Cerebellar nuclear complex (tissue), 1 donor: ENCODE measurements at regions not wholly inside any gene's neighbourhood (a gene's known extent, or its start where the extent isn't known, plus 50 kb on each side); places are given as distances from the start of the nearest gene placed in this dataset.

ENCODE experiments used
- DNase-seq, 2 experiments: peaks; one replicate each; lab custom pipeline; 2025; lab: John Stamatoyannopoulos, UW

DNA sequence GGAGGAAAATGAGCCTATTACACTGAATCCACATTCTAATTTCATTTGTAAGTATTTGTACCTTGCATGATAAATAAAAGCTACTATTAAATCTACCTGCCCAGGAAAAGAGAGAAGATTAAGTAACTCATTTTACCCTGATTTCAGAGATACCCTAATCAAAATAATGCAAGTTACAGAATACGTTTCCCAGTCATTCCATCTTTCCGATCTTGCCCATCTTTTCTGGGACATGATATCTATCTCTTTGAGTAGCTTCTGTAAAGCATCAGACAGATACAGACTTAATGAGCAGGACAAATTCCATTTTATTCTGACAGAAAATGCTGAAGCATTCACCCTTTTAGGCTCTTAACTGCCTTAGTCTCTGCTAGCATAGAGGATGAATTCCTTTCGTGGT is 56.6 kb downstream of the SPRY2 start:
- no peak for DNase-seq

DNA sequence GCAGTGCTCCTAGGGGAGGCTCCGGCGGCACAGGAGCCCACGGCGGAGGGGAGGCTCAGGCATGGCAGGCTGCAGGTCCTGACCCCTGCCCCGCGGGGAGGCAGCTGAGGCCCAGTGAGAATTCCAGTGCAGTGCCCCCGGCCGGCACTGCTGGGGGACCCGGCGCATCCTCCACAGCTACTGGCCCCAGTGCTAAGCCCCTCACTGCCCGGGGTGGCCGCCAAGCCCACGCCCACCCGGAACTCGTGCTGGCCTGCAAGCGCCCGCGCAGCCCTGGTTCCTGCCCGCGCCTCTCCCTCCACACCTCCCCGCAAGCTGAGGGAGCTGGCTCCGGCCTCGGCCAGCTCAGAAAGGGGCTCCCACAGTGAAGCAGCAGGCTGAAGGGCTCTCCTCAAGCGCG is 62.2 kb downstream of the SPRY2 start:
- no peak for DNase-seq

DNA sequence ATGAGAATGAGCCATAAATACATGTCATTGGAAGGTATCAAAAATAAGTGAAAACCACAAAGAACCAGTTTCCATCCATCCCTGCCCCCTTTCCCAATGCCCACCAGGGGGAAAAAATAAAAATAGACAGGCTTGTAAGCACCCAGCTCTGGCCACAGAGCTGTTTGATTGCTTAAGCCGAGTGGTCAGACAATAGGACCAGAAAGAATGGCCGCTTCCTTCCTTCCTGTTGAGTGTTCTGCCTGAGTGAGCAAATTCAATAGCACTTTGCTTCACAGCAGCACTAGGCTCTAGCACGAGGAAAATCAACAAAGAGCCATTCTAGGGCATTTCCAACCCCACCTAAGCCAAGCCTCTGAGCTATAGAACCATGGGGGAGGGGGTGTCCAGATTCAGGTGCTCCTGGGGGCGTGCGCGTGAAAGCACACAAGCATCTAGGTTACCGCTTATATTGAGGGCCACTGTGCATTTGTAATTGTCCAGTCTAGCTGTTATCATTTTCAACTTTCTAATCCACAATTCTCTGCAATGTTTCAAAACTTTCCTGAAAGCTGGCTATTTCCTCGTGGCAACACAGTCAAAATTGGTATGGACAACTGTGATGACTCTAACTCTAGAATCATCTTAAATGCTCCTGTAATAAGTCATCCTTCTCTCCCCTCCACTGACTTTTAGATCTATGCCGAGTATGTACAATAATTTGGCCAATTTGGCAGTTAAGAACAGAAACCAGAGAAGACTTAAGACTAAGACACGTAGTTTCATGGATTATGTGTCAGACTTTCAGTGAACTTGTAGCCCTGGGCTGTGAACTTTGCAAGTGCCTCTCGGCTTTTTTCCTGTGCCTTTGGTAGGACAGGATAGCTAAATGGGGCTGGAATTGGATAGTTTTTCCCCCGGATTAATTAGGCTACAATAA is 64.3 kb downstream of the SPRY2 start:
- no peak for DNase-seq

DNA sequence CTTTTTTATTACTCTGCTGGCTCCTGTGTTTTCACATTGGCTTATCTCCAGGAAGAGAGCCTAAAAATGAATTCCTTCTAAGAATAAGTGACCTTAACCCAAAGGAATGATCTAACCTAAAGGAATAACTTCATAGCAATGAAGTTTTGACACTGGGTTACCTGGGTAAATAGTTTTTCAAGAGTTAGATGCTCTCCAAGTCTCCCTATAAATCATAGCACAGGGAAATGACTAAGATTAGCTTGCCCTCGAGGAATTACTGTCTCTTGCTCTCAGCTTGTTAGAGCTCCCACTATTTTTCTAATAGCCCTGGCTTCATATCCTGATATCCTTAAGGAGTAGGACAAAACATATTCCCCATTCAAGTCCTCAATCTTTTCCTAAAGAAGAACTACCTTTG is 66.3 kb downstream of the SPRY2 start:
- no peak for DNase-seq

DNA sequence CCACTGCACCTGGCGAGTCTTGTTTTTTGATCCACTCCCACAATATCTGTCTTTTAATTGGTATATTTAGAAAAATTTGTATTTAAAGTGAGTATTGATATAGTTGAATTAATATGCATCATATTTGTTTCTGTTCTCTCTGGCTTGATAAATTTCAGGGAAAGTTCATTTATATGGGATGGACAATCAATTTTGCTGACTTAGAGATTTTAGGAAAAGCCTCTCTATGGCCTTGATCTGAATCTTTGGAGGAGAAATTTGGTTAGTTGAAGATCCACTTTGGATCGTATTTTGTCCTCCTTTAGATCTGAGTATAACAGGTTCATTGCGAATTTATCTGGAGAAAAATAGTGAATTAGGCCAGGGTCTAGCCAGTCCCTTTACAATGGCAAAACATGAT is 67.2 kb downstream of the SPRY2 start:
- DNase-seq = no peak

DNA sequence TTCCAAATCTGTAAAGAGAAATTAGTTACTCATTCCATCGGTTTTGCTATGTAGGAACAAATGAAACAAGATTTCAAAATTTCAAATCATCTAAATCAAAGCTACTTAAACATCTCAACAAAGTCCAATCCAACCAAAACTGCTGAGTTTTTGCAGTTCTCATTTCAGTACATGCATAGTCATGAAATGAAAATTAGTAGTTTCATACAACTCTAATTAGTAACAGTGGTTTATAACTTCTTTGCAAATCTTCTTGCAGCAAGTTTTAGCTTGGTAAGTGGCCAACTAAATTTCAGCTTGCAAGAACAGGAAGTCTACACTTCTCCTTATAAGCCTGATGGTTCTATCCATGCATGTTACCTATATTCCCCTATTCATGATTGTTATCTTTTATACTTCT is 75.6 kb downstream of the SPRY2 start:
- no peak for DNase-seq

DNA sequence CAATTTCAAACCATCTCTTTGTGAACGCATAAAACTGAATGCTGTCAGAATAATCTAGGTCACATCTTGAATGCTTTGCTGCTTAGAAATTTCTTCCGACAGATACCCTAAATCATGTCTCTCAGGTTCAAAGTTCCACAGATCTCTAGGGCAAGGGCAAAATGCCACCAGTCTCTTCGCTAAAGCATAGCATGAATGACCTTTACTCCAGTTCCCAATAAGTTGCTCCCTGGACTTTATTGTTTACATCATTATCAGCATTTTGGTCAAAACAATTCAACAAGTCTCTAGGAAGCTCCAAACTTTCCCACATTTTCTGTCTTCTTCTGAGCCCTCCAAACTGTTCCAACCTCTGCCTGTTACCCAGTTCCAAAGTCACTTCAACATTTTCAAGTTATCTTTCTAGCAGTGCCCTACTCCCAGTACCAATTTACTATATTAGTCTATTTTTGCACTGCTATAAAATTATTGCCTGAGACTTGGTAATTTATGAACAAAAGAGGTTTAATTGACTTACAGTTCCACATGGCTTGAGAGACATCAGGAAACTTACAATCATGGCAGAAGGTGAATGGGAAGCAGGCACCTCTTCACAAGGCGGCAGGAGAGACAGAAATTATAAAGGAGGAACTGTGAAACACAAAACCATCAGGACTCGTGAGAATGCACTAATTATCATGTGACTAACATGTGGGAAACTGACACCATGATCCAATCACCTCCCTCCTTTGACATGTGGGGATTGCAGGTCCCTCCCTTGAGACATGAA is 77.0 kb downstream of the SPRY2 start:
- DNase-seq = no peak

DNA sequence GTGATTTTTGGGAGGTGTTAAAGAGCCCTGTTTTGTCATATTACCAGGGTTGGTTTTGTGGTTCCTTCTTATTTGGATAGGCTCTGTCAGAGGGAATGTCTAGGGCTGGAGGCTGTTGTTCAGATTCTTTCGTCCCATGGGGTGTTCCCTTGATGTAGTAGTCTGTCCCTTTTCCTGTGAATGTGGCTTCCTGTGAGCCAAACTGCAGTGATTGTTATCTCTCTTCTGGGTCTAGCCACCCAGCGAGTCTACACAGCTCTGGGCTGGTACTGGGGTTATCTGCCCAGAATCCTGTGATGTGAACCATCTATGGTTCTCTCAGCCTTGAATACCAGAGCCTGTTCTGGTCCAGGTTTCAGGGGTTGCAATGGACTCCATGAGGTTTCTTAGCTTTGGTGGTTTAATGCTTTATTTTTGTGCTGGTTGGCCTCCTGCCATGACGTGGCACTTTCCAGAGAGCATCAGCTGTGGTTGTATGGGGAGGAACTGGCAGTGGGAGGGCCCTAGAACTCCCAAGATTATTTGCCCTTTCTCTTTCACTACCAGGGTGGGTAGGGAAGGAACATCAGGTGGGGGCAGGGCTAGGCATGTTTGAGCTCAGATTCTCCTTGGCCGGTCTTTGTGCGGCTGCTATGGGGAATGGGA is 78.8 kb downstream of the SPRY2 start:
- no peak for DNase-seq

DNA sequence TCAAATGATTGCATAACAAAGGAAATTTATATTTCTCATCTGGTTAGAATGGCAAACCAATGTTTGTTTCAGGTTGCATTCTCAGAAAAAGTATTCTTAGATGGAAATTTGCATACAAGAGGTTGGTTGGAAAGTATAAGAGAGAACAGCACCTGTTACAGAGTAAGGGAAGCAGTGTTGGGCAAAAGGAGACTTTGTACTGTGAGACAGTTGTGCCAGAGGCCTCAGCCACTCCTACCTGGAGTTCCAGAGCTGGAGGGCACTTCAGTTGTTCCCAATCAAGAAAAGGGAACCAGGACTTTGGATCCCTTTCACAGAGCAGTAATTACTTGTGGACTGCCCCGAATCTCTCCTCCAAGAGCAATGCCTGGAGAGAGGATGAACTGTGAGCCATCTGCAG is 81.8 kb downstream of the SPRY2 start:
- no peak for DNase-seq

DNA sequence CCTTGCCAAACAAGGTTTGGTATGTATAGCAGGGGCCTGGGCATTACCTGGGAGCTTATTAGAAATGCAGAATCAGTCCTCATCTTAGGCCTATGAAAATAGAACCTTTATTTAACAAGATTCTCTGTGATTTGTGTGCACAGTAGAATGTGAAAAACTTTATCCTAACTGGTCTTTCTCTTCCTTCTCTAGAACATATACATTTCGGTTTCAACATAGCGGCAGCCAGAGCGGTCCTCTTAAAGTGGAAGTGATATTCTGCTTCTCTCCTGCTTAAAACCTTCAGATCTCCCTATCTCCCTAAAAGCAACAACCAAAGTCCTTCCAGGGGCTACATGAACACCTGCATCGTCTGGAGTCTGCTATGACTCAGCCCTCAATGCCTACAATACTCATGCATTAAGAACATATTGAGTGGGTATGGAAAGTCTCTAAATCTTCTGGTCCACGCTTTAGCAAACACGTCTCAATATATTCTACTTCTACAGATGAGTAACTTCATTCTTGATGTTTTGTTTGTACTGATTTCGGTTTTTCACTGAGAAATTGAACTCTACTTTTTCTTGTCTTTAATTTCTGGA is 84.5 kb downstream of the SPRY2 start:
- DNase-seq = no peak

DNA sequence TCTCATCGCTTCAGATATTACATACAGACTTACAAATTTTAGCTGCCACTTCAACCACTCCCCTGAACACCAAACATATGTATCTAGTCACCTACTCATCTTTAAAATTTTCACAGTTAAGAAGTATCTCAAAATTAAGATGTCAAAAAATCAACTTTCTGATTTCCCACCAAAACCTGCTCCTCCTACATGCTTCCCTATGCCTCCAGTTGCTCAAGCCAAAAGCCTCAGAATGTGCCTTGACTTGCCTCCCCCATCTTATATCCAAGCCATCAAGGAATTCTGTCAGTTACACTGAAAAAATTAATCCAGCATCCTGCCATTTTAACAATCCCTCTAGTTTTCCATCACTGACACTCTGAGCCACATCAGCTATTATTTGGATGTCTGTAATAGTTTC is 85.0 kb downstream of the SPRY2 start:
- no peak for DNase-seq

DNA sequence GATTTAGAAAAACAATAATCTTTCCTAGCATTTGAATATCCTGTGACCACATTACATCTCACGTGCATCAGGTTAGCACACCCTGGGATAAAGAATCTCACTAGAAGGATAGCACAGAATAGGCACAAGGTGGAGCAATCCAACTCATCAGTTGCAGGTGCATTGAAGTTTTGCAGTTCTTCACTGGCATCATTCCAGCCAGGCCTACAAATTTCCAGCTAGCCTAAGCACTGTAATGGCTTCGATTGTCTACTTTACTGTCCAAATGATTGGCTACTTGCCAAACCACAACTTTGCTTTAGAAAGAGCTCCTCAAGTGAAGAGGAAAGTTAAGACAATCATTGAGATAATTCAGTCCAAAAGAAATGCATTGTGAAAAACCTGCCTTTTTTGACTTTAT is 89.5 kb downstream of the SPRY2 start:
- DNase-seq = no peak

DNA sequence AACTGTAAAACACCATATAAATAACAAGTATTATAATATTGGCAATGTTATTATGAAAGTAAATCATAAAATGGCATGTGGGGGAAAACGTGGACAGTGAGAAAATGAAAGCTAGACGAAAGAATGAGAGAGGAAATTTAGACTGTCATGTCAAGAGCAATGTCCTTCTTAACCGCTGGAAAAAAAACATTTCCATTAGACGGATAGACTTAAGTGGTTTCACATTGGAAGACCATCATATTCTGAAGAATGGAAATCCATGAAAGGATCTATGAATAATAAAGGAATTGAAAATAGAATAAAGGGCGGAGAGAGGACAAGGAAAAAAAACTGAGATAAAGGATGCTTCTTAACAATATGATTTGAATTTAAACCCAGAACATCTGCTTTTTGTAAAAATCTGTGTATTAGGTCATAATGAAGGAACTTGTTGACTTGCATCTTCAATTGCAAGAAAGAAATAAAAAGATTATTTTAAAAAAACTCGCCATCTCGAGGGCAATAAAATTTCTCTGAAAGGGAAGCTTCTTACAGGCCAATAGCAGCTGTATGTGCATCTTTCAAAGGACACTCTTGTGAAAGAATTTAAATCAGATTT is 90.6 kb downstream of the SPRY2 start:
- no peak for DNase-seq

DNA sequence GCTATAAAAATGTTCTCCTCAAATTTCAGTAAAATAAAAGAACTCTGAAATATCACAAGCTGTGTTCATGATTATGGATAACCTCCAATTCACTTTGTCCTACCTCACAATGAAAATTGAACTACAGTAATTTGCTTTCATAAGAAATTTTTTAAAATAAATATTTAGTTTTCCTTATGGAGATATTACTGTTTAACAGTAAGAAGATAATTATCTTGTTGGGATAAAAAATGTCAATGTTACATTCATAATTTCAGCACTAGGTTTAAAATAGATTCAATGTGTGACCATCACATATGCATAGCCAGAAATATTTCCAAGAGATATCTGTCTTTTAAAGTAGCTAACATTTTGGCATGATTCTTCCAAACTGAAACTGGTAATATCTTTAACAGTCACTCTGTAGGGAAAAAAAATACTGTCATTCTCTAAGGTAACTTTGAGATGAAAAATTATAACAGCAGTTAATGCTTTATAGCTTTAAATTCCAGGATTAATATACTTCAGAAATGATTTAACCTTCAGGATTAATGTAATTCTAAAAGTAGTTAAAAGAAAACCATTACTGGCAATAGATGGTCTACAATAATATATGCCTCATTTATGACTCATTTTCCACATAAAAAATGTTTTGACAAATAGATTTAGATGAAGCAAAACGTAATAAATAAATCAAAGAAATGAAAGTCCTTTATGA is 91.3 kb downstream of the SPRY2 start:
- DNase-seq = no peak

DNA sequence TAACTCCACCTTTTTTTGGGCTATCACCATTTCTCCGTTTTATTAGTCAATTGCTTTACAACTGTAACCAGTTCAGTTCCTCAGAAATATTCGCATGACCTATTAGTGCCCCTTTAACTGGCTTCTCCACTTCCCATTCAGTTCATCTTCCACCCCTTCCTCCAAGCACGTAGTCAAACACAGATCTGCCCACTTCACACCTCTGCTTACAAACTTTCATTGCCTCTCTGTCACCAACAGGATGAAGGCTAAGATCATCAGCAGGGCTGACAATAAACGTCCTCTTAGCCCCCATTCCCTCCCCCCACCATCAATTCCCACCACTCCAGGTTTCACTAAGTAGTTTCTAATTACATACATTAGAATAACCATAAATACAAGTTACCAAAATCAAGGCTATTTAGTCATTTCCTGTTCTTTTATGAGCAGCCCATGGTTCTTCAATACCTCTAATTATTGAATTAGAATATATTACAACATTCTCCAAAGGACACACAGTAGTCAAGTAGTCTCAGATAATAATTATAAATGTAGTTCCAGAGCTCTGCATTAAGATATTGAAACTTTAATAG is 95.7 kb downstream of the SPRY2 start:
- DNase-seq = no peak

DNA sequence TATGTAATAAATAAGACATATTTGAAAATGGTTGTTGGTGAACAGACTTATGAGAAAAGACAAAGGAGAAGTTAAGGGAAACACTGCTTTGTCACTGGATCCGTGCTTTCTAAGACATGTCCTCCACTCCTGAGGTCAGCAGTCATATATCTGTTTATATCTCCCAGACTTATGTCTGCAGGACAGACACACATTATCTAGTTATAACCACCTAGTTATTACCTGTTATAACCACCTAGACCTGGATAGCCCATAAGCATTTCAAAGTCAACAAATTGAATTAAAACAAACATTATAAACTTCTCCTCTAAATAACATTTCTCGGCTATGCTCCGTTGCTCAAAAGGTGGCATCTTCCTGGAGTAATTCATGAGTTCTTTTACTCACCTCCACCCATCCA is 96.4 kb downstream of the SPRY2 start:
- DNase-seq = no peak

DNA sequence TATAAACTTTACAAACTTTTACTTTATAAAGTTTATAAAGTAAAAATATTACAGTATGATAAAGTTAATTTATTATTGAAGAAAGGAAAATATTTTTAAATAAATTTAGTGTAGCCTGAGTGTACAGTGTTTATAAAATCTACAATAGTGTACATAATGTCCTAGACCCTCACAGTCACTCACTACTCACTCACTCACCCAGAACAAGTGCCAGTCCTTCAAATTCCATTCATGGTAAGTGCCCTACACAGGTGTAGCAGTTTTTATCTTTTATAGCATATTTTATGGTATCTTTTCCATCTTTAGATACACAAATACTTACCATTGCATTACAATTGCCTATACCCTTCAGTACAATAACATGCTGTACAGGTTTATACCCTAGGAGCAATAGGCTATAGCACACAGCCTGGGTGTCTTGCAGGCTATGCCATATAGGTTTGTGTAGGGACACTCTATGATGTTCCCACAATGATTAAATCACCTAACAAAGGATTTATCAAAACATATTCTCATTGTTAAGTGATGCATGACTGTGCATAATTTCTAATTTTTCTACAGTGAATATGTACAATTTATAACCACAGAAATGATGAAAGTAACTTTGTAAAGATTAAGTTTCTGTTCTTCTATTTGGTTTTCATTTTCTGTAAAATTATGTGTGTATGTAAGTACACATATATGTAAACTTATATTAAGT is 98.0 kb downstream of the SPRY2 start:
- no peak for DNase-seq

DNA sequence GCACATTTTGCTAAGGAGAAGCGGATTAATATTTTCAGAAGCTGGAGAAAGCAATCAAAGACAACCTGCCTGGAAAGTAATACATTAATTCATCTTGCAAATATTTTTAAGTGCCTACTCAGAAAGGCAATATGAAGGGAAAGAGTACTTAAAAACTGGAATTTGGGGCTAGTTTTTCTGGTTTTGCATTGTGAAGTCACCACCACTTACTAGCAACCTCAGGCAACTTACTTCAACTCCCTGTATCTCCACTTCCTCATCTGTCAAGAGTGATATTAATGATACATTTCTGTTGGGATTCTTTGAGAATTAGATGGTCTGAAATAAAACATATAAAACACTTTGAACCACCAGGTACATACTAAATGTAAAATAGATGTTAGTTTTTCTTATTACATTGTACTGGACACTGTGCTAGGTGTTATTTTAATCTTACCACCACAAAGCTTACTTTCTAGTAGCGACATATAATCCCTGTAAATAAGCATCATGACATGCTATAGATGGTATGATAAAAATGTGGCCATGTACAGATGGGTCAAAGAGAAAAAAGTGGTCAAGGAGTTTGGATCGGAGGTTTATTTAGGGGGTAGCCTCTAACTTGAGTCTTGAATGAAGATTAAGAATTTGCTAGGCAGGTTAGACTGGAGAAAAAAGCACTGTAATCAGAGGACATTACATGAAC is 101.2 kb downstream of the SPRY2 start:
- no peak for DNase-seq

DNA sequence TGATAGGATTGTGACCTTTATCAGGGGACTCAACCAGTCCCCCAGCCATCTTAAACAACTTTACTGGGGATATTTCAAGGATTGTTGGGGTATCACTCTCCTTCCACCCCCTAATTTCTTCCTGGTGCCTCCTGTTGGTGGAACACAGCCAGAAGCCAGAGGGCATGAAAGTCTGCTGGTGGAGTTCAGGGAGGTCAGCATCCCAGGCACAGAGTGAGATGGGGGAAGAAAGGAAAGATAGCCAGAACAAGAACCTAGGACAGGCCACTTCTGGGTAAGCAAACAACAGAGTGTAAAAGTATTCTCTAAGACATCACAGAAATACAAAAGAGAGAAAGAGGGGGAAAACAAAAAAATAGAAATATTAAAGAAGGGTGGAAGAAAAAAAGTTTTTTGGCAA is 101.8 kb downstream of the SPRY2 start:
- DNase-seq = no peak

DNA sequence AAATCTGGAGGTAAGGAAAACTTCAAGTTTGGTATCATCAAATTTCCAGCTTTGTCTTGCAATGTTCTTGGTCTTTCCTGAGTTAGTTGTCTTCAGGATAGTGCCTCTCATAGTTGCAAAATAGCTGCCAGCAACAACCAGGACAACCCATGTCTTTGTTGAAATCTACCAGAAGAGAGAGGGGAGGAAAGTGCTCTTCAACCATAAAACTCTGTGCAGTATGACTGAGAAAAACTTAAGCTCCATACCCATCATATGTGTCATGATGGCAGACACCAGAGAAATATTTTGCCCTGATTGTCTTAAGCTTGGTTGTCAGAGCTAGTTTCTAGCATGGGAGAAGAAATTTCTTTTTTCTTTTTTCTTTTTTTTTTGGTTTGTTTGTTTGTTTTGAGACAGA is 103.3 kb downstream of the SPRY2 start:
- no peak for DNase-seq
